GM23338 (cell line): ENCODE measurements at regions not wholly inside any gene's neighbourhood (a gene's known extent, or its start where the extent isn't known, plus 50 kb on each side); places are given as distances from the start of the nearest gene placed in this dataset.

ENCODE experiments used
- ATAC-seq: fragments of 200-7000 bp; cut with Tn5 transposase; 3 replicates; pipeline ENCODE4 v1.9.1; 2020
- DNase-seq: peaks from one replicate; pipeline ENCODE4 v3.0.0-alpha.2; 2015; ENCODE audit warnings: low spot score
- H2AFZ ChIP-seq: fragments of 200-600 bp; sonication (generic); 2 replicates; pipeline ENCODE4 v1.8.0; 2016; ENCODE audit warnings: antibody characterized with exemption, mild to moderate bottlenecking, moderate library complexity
- H3F3A ChIP-seq: fragments of 200-600 bp; sonication (generic); replicated peaks from 2 replicates; pipeline ENCODE4 v1.8.0; 2017; ENCODE audit warnings: antibody characterized with exemption, mixed run types, low read depth
- H3K27ac ChIP-seq: fragments of 200-600 bp; sonication (generic); 2 replicates; pipeline ENCODE4 v1.6.1; 2016; ENCODE audit warnings: low read depth
- H3K27me3 ChIP-seq: fragments of 200-600 bp; sonication (generic); 2 replicates; pipeline ENCODE4 v1.8.0; 2016; ENCODE audit warnings: mild to moderate bottlenecking, mixed run types, moderate library complexity; ENCODE audit not compliant: insufficient read depth
- H3K36me3 ChIP-seq: fragments of 200-600 bp; sonication (generic); 2 replicates; pipeline ENCODE4 v1.8.0; 2016; ENCODE audit warnings: mild to moderate bottlenecking; ENCODE audit not compliant: insufficient read depth
- H3K4me1 ChIP-seq: fragments of 200-600 bp; sonication (generic); 2 replicates; pipeline ENCODE4 v1.8.0; 2016; ENCODE audit warnings: mild to moderate bottlenecking, moderate library complexity; ENCODE audit not compliant: insufficient read depth
- H3K4me2 ChIP-seq: fragments of 200-600 bp; sonication (generic); 2 replicates; pipeline ENCODE4 v1.7.1; 2017; ENCODE audit warnings: mixed run types
- H3K4me3 ChIP-seq: fragments of 200-600 bp; sonication (generic); 2 replicates; pipeline ENCODE4 v1.6.1; 2016; ENCODE audit warnings: mixed run types
- H3K79me2 ChIP-seq: fragments of 200-600 bp; sonication (generic); replicated peaks from 2 replicates; pipeline ENCODE4 v1.8.0; 2017; ENCODE audit warnings: mild to moderate bottlenecking; ENCODE audit not compliant: insufficient read depth
- H3K9me2 ChIP-seq: fragments of 200-600 bp; sonication (generic); 2 replicates; pipeline ENCODE4 v1.8.0; 2017; ENCODE audit not compliant: insufficient read depth
- H4K20me1 ChIP-seq: fragments of 200-600 bp; sonication (generic); replicated peaks from 2 replicates; pipeline ENCODE4 v1.8.0; 2017; ENCODE audit warnings: mild to moderate bottlenecking; ENCODE audit not compliant: insufficient read depth
- H3K27ac Mint-ChIP-seq: 2 replicates; pipeline ENCODE4 v1.8.0; 2020; ENCODE audit warnings: inconsistent platforms, mild to moderate bottlenecking, moderate library complexity, mixed read lengths
- H3K27me3 Mint-ChIP-seq: 3 replicates; pipeline ENCODE4 v1.8.0; 2022; ENCODE audit warnings: low read depth, mild to moderate bottlenecking, moderate library complexity, mixed read lengths, inconsistent platforms; ENCODE audit not compliant: insufficient read depth, poor library complexity
- H3K36me3 Mint-ChIP-seq: 3 replicates; pipeline ENCODE4 v1.8.0; 2021; ENCODE audit warnings: low read depth, mild to moderate bottlenecking, inconsistent platforms, moderate library complexity, mixed read lengths
- H3K4me1 Mint-ChIP-seq: 3 replicates; pipeline ENCODE4 v1.8.0; 2020; ENCODE audit warnings: mild to moderate bottlenecking, inconsistent platforms, mixed read lengths
- H3K4me3 Mint-ChIP-seq: 3 replicates; pipeline ENCODE4 v1.8.0; 2021; ENCODE audit warnings: moderate library complexity, mild to moderate bottlenecking, inconsistent platforms, mixed read lengths
- H3K9me3 Mint-ChIP-seq: 3 replicates; pipeline ENCODE4 v1.8.0; 2020; ENCODE audit warnings: moderate library complexity, mild to moderate bottlenecking, inconsistent platforms, mixed read lengths
- CREB1 ChIP-seq: fragments of 250-450 bp; sonication (Bioruptor Pico); IDR thresholded peaks from 2 replicates; pipeline ENCODE4 v1.5.0; 2020; ENCODE audit warnings: low read depth, mild to moderate bottlenecking, moderate library complexity
- EZH2 ChIP-seq: fragments of 200-600 bp; sonication (generic); IDR thresholded peaks from one replicate; pipeline ENCODE4 v1.8.0; 2017; ENCODE audit warnings: antibody characterized with exemption, mild to moderate bottlenecking, low read depth; ENCODE audit not compliant: unreplicated experiment
- EZH2phosphoT487 ChIP-seq: fragments of 200-600 bp; sonication (generic); IDR thresholded peaks from one replicate; pipeline ENCODE4 v1.8.1; 2018; ENCODE audit warnings: antibody characterized with exemption; ENCODE audit not compliant: unreplicated experiment
- JUNB ChIP-seq: IDR thresholded peaks from one replicate; pipeline ENCODE4 v1.6.1; 2016; ENCODE audit warnings: antibody characterized with exemption; ENCODE audit not compliant: unreplicated experiment
- NANOG ChIP-seq: IDR thresholded peaks from 2 replicates; pipeline ENCODE4 v1.6.1; 2016; ENCODE audit warnings: antibody characterized with exemption, borderline replicate concordance
- POLR2AphosphoS5 ChIP-seq: IDR thresholded peaks from 2 replicates; pipeline ENCODE4 v1.6.1; 2016; ENCODE audit warnings: antibody characterized with exemption, low read depth
- STAT1 ChIP-seq: IDR thresholded peaks from one replicate; pipeline ENCODE4 v1.6.1; 2016; ENCODE audit warnings: antibody characterized with exemption; ENCODE audit not compliant: unreplicated experiment
- ZNF114 ChIP-seq: fragments of 250-450 bp; sonication (Bioruptor Pico); IDR thresholded peaks from 2 replicates; pipeline ENCODE4 v1.5.0; 2020; ENCODE audit warnings: mild to moderate bottlenecking, moderate library complexity
- ZNF331 ChIP-seq: fragments of 250-450 bp; sonication (Bioruptor Pico); IDR thresholded peaks from 2 replicates; pipeline ENCODE4 v1.5.0; 2020; ENCODE audit warnings: low read depth, mild to moderate bottlenecking, moderate library complexity
- TF ChIP-seq, protein P1 (sequence below): IDR thresholded peaks from 2 replicates; pipeline ENCODE4 v1.6.1; 2016; ENCODE audit warnings: antibody characterized with exemption
- TF ChIP-seq, protein P2 (sequence below): IDR thresholded peaks from one replicate; pipeline ENCODE4 v1.6.1; 2018; ENCODE audit warnings: antibody characterized with exemption; ENCODE audit not compliant: unreplicated experiment
- TF ChIP-seq, protein P3 (sequence below): fragments of 250-450 bp; sonication (Bioruptor Pico); IDR thresholded peaks from 2 replicates; pipeline ENCODE4 v1.5.0; 2020; ENCODE audit warnings: mild to moderate bottlenecking, moderate library complexity

DNA sequence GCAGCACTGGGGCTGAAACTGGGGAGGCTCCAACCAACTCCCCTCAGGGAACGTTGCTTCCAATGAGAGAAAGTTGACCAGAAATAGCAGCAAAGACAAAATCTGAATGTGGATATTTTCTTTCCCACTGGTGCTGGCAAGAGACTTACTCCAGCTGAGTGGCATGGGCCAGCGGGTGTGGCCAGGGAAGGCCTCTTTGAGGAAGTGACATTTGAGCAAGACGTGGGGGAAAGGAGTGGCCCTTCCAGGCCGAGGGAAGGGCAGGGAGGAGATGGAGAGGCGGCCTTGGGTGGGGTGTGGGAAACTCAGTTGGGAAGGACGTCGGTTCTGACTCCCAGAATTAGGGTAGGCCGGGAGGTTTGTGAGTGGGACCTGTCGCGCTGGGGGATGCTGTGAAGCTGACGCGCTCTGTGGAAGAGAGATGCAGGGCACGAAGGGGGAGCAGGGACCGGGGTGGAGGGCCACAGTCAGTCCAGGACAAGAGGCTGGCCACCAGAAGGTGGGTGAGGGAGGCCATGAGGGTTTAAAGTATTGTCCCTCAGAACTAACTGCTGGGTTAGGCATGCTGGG is 96.7 kb upstream of the IKZF1 start (continued):
- TF ChIP-seq, protein P1, sequence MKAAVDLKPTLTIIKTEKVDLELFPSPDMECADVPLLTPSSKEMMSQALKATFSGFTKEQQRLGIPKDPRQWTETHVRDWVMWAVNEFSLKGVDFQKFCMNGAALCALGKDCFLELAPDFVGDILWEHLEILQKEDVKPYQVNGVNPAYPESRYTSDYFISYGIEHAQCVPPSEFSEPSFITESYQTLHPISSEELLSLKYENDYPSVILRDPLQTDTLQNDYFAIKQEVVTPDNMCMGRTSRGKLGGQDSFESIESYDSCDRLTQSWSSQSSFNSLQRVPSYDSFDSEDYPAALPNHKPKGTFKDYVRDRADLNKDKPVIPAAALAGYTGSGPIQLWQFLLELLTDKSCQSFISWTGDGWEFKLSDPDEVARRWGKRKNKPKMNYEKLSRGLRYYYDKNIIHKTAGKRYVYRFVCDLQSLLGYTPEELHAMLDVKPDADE: no peak
- TF ChIP-seq EZH2phosphoT487: no peak

DNA sequence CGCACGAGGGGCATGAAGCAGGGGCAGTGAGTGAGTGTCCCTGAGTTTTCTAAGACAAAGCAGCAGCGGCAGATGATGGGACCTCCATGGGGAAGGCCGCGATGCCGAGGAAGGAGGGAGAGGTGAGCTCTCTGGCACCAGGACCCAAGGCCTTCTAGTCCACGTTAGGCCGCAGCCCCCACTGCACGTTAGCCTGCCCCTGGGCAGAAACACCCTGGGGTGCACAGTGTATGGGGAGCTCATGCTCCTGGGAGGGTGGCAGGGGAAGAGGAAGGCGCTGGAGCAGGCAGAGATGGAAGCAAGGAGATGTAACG is 97.3 kb upstream of the IKZF1 start:
- H3K4me2 ChIP-seq: no peak overlapping the region
- no peaks in the 10 kb centered on the region; the same call in 2 of the 3 replicates for H3K36me3 Mint-ChIP-seq
- TF ChIP-seq STAT1 (no peak), EZH2phosphoT487 (no peak), NANOG (no peak), EZH2 (no peak), ZNF114 (no peak), ZNF331 (CRISPR knock-in tag) (no peak), JUNB (no peak), CREB1 (no peak), POLR2AphosphoS5 (no peak)
- TF ChIP-seq, protein P2, sequence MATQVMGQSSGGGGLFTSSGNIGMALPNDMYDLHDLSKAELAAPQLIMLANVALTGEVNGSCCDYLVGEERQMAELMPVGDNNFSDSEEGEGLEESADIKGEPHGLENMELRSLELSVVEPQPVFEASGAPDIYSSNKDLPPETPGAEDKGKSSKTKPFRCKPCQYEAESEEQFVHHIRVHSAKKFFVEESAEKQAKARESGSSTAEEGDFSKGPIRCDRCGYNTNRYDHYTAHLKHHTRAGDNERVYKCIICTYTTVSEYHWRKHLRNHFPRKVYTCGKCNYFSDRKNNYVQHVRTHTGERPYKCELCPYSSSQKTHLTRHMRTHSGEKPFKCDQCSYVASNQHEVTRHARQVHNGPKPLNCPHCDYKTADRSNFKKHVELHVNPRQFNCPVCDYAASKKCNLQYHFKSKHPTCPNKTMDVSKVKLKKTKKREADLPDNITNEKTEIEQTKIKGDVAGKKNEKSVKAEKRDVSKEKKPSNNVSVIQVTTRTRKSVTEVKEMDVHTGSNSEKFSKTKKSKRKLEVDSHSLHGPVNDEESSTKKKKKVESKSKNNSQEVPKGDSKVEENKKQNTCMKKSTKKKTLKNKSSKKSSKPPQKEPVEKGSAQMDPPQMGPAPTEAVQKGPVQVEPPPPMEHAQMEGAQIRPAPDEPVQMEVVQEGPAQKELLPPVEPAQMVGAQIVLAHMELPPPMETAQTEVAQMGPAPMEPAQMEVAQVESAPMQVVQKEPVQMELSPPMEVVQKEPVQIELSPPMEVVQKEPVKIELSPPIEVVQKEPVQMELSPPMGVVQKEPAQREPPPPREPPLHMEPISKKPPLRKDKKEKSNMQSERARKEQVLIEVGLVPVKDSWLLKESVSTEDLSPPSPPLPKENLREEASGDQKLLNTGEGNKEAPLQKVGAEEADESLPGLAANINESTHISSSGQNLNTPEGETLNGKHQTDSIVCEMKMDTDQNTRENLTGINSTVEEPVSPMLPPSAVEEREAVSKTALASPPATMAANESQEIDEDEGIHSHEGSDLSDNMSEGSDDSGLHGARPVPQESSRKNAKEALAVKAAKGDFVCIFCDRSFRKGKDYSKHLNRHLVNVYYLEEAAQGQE: no peak
- TF ChIP-seq, protein P1: no peak
- TF ChIP-seq, protein P3, sequence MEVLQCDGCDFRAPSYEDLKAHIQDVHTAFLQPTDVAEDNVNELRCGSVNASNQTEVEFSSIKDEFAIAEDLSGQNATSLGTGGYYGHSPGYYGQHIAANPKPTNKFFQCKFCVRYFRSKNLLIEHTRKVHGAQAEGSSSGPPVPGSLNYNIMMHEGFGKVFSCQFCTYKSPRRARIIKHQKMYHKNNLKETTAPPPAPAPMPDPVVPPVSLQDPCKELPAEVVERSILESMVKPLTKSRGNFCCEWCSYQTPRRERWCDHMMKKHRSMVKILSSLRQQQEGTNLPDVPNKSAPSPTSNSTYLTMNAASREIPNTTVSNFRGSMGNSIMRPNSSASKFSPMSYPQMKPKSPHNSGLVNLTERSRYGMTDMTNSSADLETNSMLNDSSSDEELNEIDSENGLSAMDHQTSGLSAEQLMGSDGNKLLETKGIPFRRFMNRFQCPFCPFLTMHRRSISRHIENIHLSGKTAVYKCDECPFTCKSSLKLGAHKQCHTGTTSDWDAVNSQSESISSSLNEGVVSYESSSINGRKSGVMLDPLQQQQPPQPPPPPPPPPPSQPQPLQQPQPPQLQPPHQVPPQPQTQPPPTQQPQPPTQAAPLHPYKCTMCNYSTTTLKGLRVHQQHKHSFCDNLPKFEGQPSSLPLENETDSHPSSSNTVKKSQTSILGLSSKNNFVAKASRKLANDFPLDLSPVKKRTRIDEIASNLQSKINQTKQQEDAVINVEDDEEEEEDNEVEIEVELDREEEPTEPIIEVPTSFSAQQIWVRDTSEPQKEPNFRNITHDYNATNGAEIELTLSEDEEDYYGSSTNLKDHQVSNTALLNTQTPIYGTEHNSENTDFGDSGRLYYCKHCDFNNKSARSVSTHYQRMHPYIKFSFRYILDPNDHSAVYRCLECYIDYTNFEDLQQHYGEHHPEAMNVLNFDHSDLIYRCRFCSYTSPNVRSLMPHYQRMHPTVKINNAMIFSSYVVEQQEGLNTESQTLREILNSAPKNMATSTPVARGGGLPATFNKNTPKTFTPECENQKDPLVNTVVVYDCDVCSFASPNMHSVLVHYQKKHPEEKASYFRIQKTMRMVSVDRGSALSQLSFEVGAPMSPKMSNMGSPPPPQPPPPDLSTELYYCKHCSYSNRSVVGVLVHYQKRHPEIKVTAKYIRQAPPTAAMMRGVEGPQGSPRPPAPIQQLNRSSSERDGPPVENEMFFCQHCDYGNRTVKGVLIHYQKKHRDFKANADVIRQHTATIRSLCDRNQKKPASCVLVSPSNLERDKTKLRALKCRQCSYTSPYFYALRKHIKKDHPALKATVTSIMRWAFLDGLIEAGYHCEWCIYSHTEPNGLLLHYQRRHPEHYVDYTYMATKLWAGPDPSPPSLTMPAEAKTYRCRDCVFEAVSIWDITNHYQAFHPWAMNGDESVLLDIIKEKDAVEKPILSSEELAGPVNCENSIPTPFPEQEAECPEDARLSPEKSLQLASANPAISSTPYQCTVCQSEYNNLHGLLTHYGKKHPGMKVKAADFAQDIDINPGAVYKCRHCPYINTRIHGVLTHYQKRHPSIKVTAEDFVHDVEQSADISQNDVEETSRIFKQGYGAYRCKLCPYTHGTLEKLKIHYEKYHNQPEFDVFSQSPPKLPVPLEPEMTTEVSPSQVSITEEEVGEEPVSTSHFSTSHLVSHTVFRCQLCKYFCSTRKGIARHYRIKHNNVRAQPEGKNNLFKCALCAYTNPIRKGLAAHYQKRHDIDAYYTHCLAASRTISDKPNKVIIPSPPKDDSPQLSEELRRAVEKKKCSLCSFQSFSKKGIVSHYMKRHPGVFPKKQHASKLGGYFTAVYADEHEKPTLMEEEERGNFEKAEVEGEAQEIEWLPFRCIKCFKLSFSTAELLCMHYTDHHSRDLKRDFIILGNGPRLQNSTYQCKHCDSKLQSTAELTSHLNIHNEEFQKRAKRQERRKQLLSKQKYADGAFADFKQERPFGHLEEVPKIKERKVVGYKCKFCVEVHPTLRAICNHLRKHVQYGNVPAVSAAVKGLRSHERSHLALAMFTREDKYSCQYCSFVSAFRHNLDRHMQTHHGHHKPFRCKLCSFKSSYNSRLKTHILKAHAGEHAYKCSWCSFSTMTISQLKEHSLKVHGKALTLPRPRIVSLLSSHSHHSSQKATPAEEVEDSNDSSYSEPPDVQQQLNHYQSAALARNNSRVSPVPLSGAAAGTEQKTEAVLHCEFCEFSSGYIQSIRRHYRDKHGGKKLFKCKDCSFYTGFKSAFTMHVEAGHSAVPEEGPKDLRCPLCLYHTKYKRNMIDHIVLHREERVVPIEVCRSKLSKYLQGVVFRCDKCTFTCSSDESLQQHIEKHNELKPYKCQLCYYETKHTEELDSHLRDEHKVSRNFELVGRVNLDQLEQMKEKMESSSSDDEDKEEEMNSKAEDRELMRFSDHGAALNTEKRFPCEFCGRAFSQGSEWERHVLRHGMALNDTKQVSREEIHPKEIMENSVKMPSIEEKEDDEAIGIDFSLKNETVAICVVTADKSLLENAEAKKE (CRISPR knock-in tag): no peak

More for the DNA sequence above, 97.3 kb upstream of the IKZF1 start:
- no peaks in the 10 kb centered on the region for H3K4me1 ChIP-seq
- no peak overlapping the region for H3K27ac Mint-ChIP-seq
- no peaks in the 10 kb centered on the region for H3K36me3 ChIP-seq
- no peak overlapping the region for H3K4me3 ChIP-seq
- H3K27me3 Mint-ChIP-seq: peaks cover 6% of the 10 kb centered on the region
- no peak for DNase-seq
- H4K20me1 ChIP-seq: no peaks in the 10 kb centered on the region
- H3K27me3 ChIP-seq: no peaks in the 10 kb centered on the region
- H2AFZ ChIP-seq: no peak overlapping the region
- no peak overlapping the region for H3K4me3 Mint-ChIP-seq
- ATAC-seq: no peak
- peaks cover 3% of the 10 kb centered on the region; the same call in 2 of the 3 replicates for H3K4me1 Mint-ChIP-seq
- no peaks in the 10 kb centered on the region for H3K9me3 Mint-ChIP-seq
- H3K27ac ChIP-seq: no peak overlapping the region
- H3K9me2 ChIP-seq: no peaks in the 10 kb centered on the region
- H3F3A ChIP-seq: no peaks in the 10 kb centered on the region
- no peaks in the 10 kb centered on the region for H3K79me2 ChIP-seq
